NCI-H1417 treated with DMSO at 0.1 percent for 48 hours (cell line): ENCODE measurements at regions not wholly inside any gene's neighbourhood (a gene's known extent, or its start where the extent isn't known, plus 50 kb on each side); places are given as distances from the start of the nearest gene placed in this dataset.
A peak's percentile ranks its signal among the peaks of the same experiment; 100 is the strongest.
"Not testable (repeated sequence)": the region's sequence is repeated elsewhere in the genome, so short reads cannot be mapped to it uniquely, and the experiment has no call there.

Source experiments
- DNase-seq: peaks from one replicate; lab custom pipeline; 2025; lab: John Stamatoyannopoulos, UW

- DNase-seq: no peak
These were observed 115.0 kb downstream of the DACT1 start for GRCh38 chr14:58752771-58753201.

GRCh38 chr14:58755031-58755925, 117.5 kb downstream of the DACT1 start:
- no peak for DNase-seq

GRCh38 chr14:58760121-58760520, 122.4 kb downstream of the DACT1 start:
- DNase-seq: no peak

GRCh38 chr14:58762629-58763028, 124.9 kb downstream of the DACT1 start:
- no peak for DNase-seq

- no peak for DNase-seq
These were observed 125.4 kb downstream of the DACT1 start for GRCh38 chr14:58763210-58763609.

- DNase-seq: no peak
These were observed 127.7 kb downstream of the DACT1 start for GRCh38 chr14:58765418-58765831.

GRCh38 chr14:58765843-58766242, 128.1 kb downstream of the DACT1 start:
- DNase-seq: no peak

- no peak for DNase-seq
These were observed 131.4 kb downstream of the DACT1 start for GRCh38 chr14:58769011-58769643.

GRCh38 chr14:58769771-58770170, 132.0 kb downstream of the DACT1 start:
- no peak for DNase-seq

- DNase-seq: no peak
These were observed 132.8 kb downstream of the DACT1 start for GRCh38 chr14:58770491-58770982.

- DNase-seq: no peak
These were observed 133.3 kb downstream of the DACT1 start for GRCh38 chr14:58771016-58771415.

- peak; percentile 37 for DNase-seq
These were observed 134.4 kb downstream of the DACT1 start for GRCh38 chr14:58772116-58772515.

- no peak for DNase-seq
These were observed 135.2 kb downstream of the DACT1 start for GRCh38 chr14:58772794-58773620.

GRCh38 chr14:58774531-58774930, 136.8 kb downstream of the DACT1 start:
- no peak for DNase-seq

GRCh38 chr14:58775130-58775529, 137.4 kb downstream of the DACT1 start:
- not testable (repeated sequence) for DNase-seq

- no peak for DNase-seq
These were observed 138.8 kb downstream of the DACT1 start for GRCh38 chr14:58776516-58776915.

GRCh38 chr14:58777541-58777979, 139.8 kb downstream of the DACT1 start:
- no peak for DNase-seq

GRCh38 chr14:58778202-58778601, 140.4 kb downstream of the DACT1 start:
- no peak for DNase-seq

GRCh38 chr14:58779376-58779775, 141.6 kb downstream of the DACT1 start:
- no peak for DNase-seq

GRCh38 chr14:58780185-58780584, 142.4 kb downstream of the DACT1 start:
- no peak for DNase-seq

- no peak for DNase-seq
These were observed 142.8 kb downstream of the DACT1 start for GRCh38 chr14:58780605-58781004.

GRCh38 chr14:58782011-58782410, 144.2 kb downstream of the DACT1 start:
- no peak for DNase-seq
